ENCODE measurements at regions not wholly inside any gene's neighbourhood (a gene's known extent, or its start where the extent isn't known, plus 50 kb on each side); places are given as distances from the start of the nearest gene placed in this dataset.

DNA sequence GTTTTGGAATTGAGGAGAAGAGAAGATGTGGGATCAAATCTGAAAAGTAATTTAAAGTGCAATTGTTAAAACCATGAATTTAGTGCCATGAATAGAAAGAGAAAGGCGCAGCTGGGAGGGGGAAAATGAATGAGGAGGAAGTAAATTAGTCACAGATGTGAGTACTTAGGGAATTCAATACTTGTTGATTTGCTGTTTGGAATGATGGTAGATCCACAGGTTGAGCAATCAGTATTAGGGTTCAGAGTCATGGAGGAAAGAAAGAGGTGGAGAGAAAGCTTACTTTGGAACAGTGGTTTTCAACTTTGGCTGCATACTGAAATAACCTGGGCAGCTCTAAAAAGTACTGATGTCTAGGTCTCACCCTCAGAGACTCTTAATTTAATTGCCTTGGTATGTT lies 229.7 kb upstream of the ASCC3 start:
- Histone ChIP-seq H3K9ac (ENCODE audit: low read depth, low read length) (no peak overlapping the region), H3K4me1 (ENCODE audit: insufficient read depth, low read length) (0 out of 2 replicates have a peak, but pooled peaks cover 11% of the 10 kb centered on the region), H3K4me3 (ENCODE audit: low read length) (no peak overlapping the region), H3K27me3 (ENCODE audit: insufficient read depth, low read length) (no peaks in the 10 kb centered on the region), H3K36me3 (ENCODE audit: insufficient read depth, low read length) (no peaks in the 10 kb centered on the region), H3K9me3 (ENCODE audit: insufficient read depth, low read depth, low read length) (no peaks in the 10 kb centered on the region), H3K27ac (ENCODE audit: low read depth, low read length) (no peak overlapping the region)
- WGBS = 92% methylated on average over 1 of the region's 1 CpG

DNA sequence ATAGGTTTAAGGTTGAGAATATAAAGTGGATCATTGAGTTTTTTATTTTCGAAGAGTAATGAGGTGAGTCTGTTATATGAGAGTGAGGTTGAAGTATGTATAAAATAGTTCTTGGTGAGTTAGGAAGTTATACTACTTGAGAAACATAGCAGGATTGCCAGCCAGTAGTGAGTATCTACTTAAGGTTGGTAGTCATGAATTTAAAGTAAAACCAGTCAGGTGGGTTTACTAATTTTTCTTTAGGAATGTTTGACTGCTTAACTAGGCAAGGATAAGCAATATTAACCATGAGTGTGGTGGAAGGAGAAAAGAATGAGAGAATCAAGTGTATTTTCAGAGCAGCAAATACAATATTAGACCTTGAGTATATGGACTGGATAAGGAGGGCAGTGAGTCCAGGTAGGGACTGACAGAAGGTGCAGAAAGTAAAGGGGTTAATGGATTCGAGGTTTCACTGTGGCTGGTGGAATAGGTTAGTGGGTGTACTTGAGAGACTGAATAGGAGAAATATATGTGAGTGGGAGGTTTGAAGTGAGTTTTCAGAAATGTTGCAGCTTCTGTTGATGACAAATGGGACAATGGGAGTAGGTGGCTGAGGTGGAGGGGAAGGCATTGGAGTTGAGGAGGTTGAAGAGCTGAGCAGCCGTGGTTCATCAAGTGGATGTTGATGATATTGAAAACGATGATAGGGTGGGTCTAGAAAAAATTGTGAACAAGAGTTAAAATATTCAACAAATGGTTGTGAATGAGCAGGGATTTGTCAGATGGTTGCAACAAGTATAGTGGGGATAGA lies 232.5 kb upstream of the ASCC3 start:
- Histone ChIP-seq H3K9ac (ENCODE audit: low read depth, low read length) (no peak overlapping the region), H3K4me1 (ENCODE audit: insufficient read depth, low read length) (peaks cover 21% of the 10 kb centered on the region), H3K36me3 (ENCODE audit: insufficient read depth, low read length) (no peaks in the 10 kb centered on the region), H3K9me3 (ENCODE audit: insufficient read depth, low read depth, low read length) (no peaks in the 10 kb centered on the region), H3K4me3 (ENCODE audit: low read length) (no peak overlapping the region), H3K27ac (ENCODE audit: low read depth, low read length) (no peak overlapping the region), H3K27me3 (ENCODE audit: insufficient read depth, low read length) (no peaks in the 10 kb centered on the region)
- WGBS = 93% methylated on average over 4 of the region's 4 CpGs

GRCh38 chr6:101114703-101115102 lies 233.6 kb upstream of the ASCC3 start:
- no peak overlapping the region for H3K27ac ChIP-seq (ENCODE audit: low read depth, low read length)
- H3K4me1 ChIP-seq (ENCODE audit: insufficient read depth, low read length) = peaks cover 21% of the 10 kb centered on the region
- no peak overlapping the region for H3K9ac ChIP-seq (ENCODE audit: low read depth, low read length)
- H3K4me3 ChIP-seq (ENCODE audit: low read length) = no peak overlapping the region
- no peaks in the 10 kb centered on the region for H3K36me3 ChIP-seq (ENCODE audit: insufficient read depth, low read length)
- 58% methylated on average over 1 of the region's 1 CpG for WGBS
- H3K27me3 ChIP-seq (ENCODE audit: insufficient read depth, low read length) = no peaks in the 10 kb centered on the region
- H3K9me3 ChIP-seq (ENCODE audit: insufficient read depth, low read depth, low read length) = no peaks in the 10 kb centered on the region

DNA sequence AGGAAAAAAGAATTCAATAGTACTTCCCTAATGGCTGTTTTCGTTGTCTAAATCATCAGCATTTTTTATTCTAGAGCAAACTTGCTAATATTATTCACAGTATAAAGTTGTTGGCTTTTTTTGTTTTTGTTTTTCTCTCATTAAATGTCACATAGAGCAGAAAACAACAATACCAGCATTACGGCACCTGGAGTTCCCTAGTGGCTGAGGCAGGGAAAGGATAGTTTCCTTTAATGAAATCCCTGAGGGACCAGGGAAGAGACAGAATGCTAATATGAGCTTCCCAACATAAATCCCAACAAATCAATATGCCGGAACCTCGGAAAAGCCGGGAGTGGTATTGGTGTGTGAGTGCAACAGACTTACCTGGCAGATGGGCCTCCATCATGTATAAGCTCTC lies 235.2 kb upstream of the ASCC3 start:
- peaks cover 21% of the 10 kb centered on the region for H3K4me1 ChIP-seq (ENCODE audit: insufficient read depth, low read length)
- WGBS = 100% methylated on average over 1 of the region's 5 CpGs
- no peaks in the 10 kb centered on the region for H3K36me3 ChIP-seq (ENCODE audit: insufficient read depth, low read length)
- no peaks in the 10 kb centered on the region for H3K27me3 ChIP-seq (ENCODE audit: insufficient read depth, low read length)
- H3K4me3 ChIP-seq (ENCODE audit: low read length) = no peak overlapping the region
- no peak overlapping the region for H3K9ac ChIP-seq (ENCODE audit: low read depth, low read length)
- H3K27ac ChIP-seq (ENCODE audit: low read depth, low read length) = no peak overlapping the region
- no peaks in the 10 kb centered on the region for H3K9me3 ChIP-seq (ENCODE audit: insufficient read depth, low read depth, low read length)

DNA sequence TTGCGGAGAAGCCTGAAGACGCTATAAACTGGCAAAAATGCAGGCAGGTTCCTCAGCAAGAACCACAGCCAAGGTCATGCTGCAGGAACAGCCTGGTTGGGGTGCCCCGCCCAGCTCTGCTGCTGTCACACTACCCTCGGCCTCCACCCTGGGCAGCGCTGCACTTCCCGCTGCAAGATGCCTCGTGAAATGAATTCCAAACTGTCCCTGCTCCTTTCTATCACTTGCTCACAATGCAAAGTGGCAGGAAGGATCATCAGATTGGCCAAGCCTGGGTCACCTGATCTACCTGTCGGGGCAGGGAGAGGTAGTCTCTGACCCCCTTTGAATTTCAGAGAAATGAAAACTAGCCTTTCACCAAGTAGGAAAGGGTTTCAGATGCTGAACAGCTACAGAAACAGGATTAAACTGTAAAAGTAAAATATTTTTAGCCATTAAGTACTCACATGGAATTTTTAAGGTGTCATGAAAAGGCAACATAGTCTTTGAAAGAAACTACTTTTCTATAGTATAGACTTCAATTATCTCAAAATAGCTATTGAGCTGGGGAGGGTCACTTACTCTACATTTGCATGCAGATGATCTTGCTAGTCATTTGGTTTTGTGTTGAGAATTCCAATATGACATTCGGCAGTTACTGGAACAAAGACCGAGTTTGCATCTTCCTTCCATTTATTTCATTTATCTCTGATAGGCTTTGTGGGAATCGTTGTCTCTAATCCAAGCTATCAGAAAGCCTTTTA lies 236.4 kb upstream of the ASCC3 start:
- Histone ChIP-seq H3K36me3 (ENCODE audit: insufficient read depth, low read length) (no peaks in the 10 kb centered on the region), H3K27ac (ENCODE audit: low read depth, low read length) (no peak overlapping the region), H3K27me3 (ENCODE audit: insufficient read depth, low read length) (no peaks in the 10 kb centered on the region), H3K9me3 (ENCODE audit: insufficient read depth, low read depth, low read length) (no peaks in the 10 kb centered on the region), H3K4me1 (ENCODE audit: insufficient read depth, low read length) (peaks cover 21% of the 10 kb centered on the region), H3K9ac (ENCODE audit: low read depth, low read length) (0 out of 2 replicates have a peak overlapping the region, but pooled peaks have one; percentile 28), H3K4me3 (ENCODE audit: low read length) (peak overlapping the region; percentile 15; the same call in 1 of the 2 replicates)
- whole genome bisulfite sequencing = 51% methylated on average over 11 of the region's 11 CpGs

GRCh38 chr6:101118136-101118396 lies 236.9 kb upstream of the ASCC3 start:
- Histone ChIP-seq H3K4me1 (ENCODE audit: insufficient read depth, low read length) (peaks cover 21% of the 10 kb centered on the region), H3K36me3 (ENCODE audit: insufficient read depth, low read length) (no peaks in the 10 kb centered on the region), H3K9ac (ENCODE audit: low read depth, low read length) (no peak overlapping the region), H3K27me3 (ENCODE audit: insufficient read depth, low read length) (no peaks in the 10 kb centered on the region), H3K9me3 (ENCODE audit: insufficient read depth, low read depth, low read length) (no peaks in the 10 kb centered on the region), H3K27ac (ENCODE audit: low read depth, low read length) (no peak overlapping the region), H3K4me3 (ENCODE audit: low read length) (no peak overlapping the region)
- WGBS = 100% methylated on average over 1 of the region's 1 CpG

GRCh38 chr6:101120747-101121146 lies 239.6 kb upstream of the ASCC3 start:
- WGBS = 100% methylated on average over 1 of the region's 4 CpGs
- H3K9me3 ChIP-seq (ENCODE audit: insufficient read depth, low read depth, low read length) = no peaks in the 10 kb centered on the region
- H3K27me3 ChIP-seq (ENCODE audit: insufficient read depth, low read length) = no peaks in the 10 kb centered on the region

DNA sequence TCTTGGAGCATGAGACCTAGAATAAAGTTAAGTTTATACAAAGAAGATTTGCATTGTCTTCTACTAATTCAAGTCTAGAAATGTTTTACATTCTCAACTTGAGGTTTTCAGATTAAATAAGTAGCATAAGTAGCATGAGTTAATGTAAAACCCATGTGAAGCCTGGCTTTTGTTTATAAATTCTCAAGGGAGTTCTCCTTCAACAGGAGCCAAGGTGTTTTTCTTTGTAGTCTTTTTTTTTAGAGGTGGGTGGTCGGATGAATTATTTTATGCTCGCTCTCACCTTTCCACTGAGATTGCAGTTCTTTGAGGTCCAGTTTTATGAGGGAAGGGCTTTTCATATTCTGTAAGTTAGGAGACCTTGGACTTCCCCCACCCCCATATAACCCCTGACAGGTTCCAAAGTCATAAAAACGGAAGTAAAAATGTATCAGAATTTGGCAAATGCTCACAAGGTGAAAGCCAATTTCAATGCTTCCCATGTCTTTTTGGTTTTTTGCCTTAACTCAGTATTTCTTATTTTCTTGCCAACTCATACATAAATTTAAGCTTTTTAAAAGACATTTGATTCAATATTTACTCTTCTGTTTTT lies 244.3 kb upstream of the ASCC3 start:
- Histone ChIP-seq H3K9me3 (ENCODE audit: insufficient read depth, low read depth, low read length) (no peaks in the 10 kb centered on the region), H3K27me3 (ENCODE audit: insufficient read depth, low read length) (no peaks in the 10 kb centered on the region), H3K9ac (ENCODE audit: low read depth, low read length) (no peak overlapping the region), H3K27ac (ENCODE audit: low read depth, low read length) (no peak overlapping the region), H3K4me3 (ENCODE audit: low read length) (no peak overlapping the region), H3K4me1 (ENCODE audit: insufficient read depth, low read length) (no peaks in the 10 kb centered on the region), H3K36me3 (ENCODE audit: insufficient read depth, low read length) (no peaks in the 10 kb centered on the region)
- 89% methylated on average over 2 of the region's 3 CpGs for WGBS

More at GRCh38 chr6:101120747-101121146, 239.6 kb upstream of the ASCC3 start:
- H3K4me3 ChIP-seq (ENCODE audit: low read length) = no peak overlapping the region
- H3K4me1 ChIP-seq (ENCODE audit: insufficient read depth, low read length) = peaks cover 10% of the 10 kb centered on the region
- H3K27ac ChIP-seq (ENCODE audit: low read depth, low read length) = no peak overlapping the region
- H3K36me3 ChIP-seq (ENCODE audit: insufficient read depth, low read length) = no peaks in the 10 kb centered on the region
- no peak overlapping the region for H3K9ac ChIP-seq (ENCODE audit: low read depth, low read length)

- no peak overlapping the region for H3K4me3 ChIP-seq (ENCODE audit: low read length)
- H3K27ac ChIP-seq (ENCODE audit: low read depth, low read length) = no peak overlapping the region
- no peaks in the 10 kb centered on the region for H3K36me3 ChIP-seq (ENCODE audit: insufficient read depth, low read length)
- no peak overlapping the region for H3K9ac ChIP-seq (ENCODE audit: low read depth, low read length)
- no peaks in the 10 kb centered on the region for H3K4me1 ChIP-seq (ENCODE audit: insufficient read depth, low read length)
- no peaks in the 10 kb centered on the region for H3K9me3 ChIP-seq (ENCODE audit: insufficient read depth, low read depth, low read length)
- no peaks in the 10 kb centered on the region for H3K27me3 ChIP-seq (ENCODE audit: insufficient read depth, low read length)
- 75% methylated on average over 3 of the region's 3 CpGs for WGBS
These were observed 245.4 kb upstream of the ASCC3 start for GRCh38 chr6:101126501-101126900.

- H3K27ac ChIP-seq (ENCODE audit: low read depth, low read length) = no peak overlapping the region
- no peak overlapping the region for H3K4me3 ChIP-seq (ENCODE audit: low read length)
- no peaks in the 10 kb centered on the region for H3K27me3 ChIP-seq (ENCODE audit: insufficient read depth, low read length)
- no peak overlapping the region for H3K9ac ChIP-seq (ENCODE audit: low read depth, low read length)
- H3K4me1 ChIP-seq (ENCODE audit: insufficient read depth, low read length) = no peaks in the 10 kb centered on the region
- no peaks in the 10 kb centered on the region for H3K36me3 ChIP-seq (ENCODE audit: insufficient read depth, low read length)
- WGBS = no CpG with 5 or more reads among the region's 1 CpG
- H3K9me3 ChIP-seq (ENCODE audit: insufficient read depth, low read depth, low read length) = no peaks in the 10 kb centered on the region
These were observed 248.7 kb upstream of the ASCC3 start for GRCh38 chr6:101129851-101130250.

DNA sequence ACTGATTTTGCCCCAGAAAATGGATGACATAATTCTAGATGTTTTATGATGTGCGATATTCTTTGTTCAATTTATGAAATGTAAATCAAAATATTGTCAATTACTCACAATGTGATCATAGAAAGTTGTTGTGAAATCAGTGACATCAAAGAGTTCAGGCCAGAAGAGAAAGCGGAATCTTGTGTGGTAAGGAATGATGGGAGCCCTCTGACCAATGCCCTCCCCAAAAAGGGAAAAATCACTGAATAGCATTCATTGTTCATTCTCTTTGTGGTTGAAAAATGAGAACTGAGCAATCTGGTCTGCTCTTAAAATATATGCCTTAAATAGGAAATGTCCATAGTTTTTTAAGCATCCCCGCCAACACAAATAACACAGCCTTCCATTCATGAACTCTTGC lies 247.1 kb upstream of the GRIK2 start:
- Histone ChIP-seq H3K9ac (ENCODE audit: low read depth, low read length) (no peak overlapping the region), H3K27me3 (ENCODE audit: insufficient read depth, low read length) (no peaks in the 10 kb centered on the region), H3K4me3 (ENCODE audit: low read length) (no peak overlapping the region), H3K27ac (ENCODE audit: low read depth, low read length) (no peak overlapping the region), H3K9me3 (ENCODE audit: insufficient read depth, low read depth, low read length) (no peaks in the 10 kb centered on the region), H3K4me1 (ENCODE audit: insufficient read depth, low read length) (peaks cover 15% of the 10 kb centered on the region), H3K36me3 (ENCODE audit: insufficient read depth, low read length) (no peaks in the 10 kb centered on the region)
- WGBS = 100% methylated on average over 1 of the region's 3 CpGs

Data from HUES64 (cell line).